ENCODE measurements at regions not wholly inside any gene's neighbourhood (a gene's known extent, or its start where the extent isn't known, plus 50 kb on each side); places are given as distances from the start of the nearest gene placed in this dataset.

DNA sequence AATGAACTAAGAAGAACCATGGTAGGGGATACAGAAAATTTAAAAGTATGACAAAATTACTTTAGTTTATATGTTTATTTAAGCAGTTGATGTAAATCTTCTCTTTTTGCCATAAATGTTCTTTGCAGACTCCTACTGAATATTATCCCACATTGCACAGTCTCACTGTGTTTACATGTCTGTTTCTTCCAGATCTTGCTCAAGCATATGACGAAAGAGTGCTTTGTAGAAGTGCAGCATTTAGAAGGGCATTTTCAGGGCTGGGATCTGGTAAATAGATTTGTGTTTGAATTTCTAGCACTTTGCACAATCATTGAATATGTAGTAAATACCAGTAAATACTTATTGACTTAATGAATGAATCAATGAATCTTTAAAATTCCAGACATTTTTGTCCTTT is 152.0 kb upstream of the EPHA7 start:
- Histone ChIP-seq H3K9me3 (no peaks in the 10 kb centered on the region), H3K4me3 (no peak overlapping the region), H3K27ac (no peak overlapping the region), H3K36me3 (no peaks in the 10 kb centered on the region), H3K27me3 (no peaks in the 10 kb centered on the region), H3K4me1 (ENCODE audit: insufficient read depth) (no peaks in the 10 kb centered on the region)
- 64 to 80% (median 70%) methylated on average over 1 of the region's 1 CpG for WGBS, 3 donors
- DNase-seq, result no peak
- intact Hi-C loops (cut with DNase I), result no loop called here
- no peak for TF ChIP-seq POLR2A (IDR thresholded peaks at IDR 0.05)
- TF ChIP-seq, protein P1, sequence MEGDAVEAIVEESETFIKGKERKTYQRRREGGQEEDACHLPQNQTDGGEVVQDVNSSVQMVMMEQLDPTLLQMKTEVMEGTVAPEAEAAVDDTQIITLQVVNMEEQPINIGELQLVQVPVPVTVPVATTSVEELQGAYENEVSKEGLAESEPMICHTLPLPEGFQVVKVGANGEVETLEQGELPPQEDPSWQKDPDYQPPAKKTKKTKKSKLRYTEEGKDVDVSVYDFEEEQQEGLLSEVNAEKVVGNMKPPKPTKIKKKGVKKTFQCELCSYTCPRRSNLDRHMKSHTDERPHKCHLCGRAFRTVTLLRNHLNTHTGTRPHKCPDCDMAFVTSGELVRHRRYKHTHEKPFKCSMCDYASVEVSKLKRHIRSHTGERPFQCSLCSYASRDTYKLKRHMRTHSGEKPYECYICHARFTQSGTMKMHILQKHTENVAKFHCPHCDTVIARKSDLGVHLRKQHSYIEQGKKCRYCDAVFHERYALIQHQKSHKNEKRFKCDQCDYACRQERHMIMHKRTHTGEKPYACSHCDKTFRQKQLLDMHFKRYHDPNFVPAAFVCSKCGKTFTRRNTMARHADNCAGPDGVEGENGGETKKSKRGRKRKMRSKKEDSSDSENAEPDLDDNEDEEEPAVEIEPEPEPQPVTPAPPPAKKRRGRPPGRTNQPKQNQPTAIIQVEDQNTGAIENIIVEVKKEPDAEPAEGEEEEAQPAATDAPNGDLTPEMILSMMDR (IDR thresholded peaks at IDR 0.05), result no peak
- TF ChIP-seq EP300 (IDR thresholded peaks at IDR 0.05), result no peak

DNA sequence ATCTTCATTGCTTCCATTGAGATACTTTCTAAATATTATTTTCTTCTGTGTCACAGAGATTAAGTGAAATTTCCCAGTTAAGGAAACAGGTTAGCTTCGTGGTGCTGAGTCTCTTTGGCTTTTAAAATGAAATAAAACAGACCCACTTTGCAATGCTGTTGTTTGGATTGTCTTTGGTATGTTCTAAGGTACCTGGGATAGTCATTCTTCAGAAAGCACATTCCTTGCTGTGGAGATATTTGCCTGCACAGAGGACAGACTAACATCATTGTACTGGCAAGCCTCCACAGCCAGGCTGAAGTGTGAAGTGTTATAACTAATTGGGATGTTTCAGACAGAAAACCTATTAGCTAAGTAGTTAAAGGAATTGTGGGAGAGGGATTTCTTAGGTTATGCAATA is 148.8 kb upstream of the EPHA7 start:
- TF ChIP-seq, protein P1 (IDR thresholded peaks at IDR 0.05), result no peak
- TF ChIP-seq POLR2A (IDR thresholded peaks at IDR 0.05), result no peak
- no peaks in the 10 kb centered on the region for H3K36me3 ChIP-seq
- intact Hi-C loops (cut with DNase I), result no loop called here
- no peak overlapping the region for H3K4me3 ChIP-seq
- H3K27me3 ChIP-seq, result no peaks in the 10 kb centered on the region
- no peak for DNase-seq
- no peak overlapping the region for H3K27ac ChIP-seq
- H3K4me1 ChIP-seq (ENCODE audit: insufficient read depth), result no peaks in the 10 kb centered on the region
- WGBS, 3 donors, result 47 to 57% (median 52%) methylated on average over 1 of the region's 1 CpG
- no peaks in the 10 kb centered on the region for H3K9me3 ChIP-seq

DNA sequence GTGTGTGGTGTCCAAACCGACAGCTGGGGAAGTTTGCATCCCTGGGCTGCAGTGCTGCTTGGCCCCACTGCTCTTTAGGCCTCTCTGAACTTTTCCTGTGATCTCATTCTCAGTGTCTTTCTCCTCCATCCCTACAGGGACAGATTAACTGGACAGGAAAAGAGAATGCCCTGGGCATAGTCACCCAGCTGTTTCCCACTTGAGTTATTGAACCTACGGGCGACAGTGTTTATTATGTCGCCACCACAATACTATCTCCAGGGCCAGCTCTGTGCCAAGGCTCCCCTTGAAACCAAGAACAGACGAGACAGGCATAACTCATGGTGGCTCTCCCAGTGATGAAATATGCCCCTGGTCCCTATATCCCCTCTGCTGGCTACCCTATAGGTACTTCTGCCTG is 147.8 kb upstream of the EPHA7 start:
- DNase-seq, result no peak
- no peaks in the 10 kb centered on the region for H3K9me3 ChIP-seq
- TF ChIP-seq, protein P1 (IDR thresholded peaks at IDR 0.05), result no peak
- TF ChIP-seq EP300 (IDR thresholded peaks at IDR 0.05), result no peak
- TF ChIP-seq POLR2A (IDR thresholded peaks at IDR 0.05), result no peak
- H3K36me3 ChIP-seq, result no peaks in the 10 kb centered on the region
- intact Hi-C loops (cut with DNase I), result no loop called here
- no peaks in the 10 kb centered on the region for H3K4me1 ChIP-seq (ENCODE audit: insufficient read depth)
- no peaks in the 10 kb centered on the region for H3K27me3 ChIP-seq
- no peak overlapping the region for H3K4me3 ChIP-seq
- H3K27ac ChIP-seq, result no peak overlapping the region
- 72 to 74% (median 73%) methylated on average over 5 of the region's 5 CpGs for WGBS, 3 donors

DNA sequence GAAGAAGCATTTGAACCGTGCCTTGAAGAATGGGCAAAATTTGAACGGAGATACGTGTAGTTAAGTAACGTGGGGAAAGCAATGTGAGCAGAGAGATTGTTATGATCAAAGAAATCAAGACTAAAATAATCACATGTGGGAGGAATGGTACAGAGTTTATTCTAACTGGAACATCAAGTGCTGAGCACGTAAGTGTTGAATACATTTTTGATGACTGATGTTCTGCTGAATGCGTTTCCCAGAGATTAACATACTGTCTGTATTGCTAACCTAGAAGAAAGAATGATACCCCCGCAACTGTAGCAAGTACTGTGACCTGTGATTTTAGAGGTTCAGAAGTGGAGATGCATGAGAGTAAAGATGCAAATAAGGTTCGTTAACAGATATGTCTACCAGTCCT is 146.9 kb upstream of the EPHA7 start:
- no peaks in the 10 kb centered on the region for H3K9me3 ChIP-seq
- no peak overlapping the region for H3K27ac ChIP-seq
- 84 to 90% (median 88%) methylated on average over 8 of the region's 8 CpGs for WGBS, 3 donors
- no peaks in the 10 kb centered on the region for H3K27me3 ChIP-seq
- H3K4me3 ChIP-seq, result no peak overlapping the region
- intact Hi-C loops (cut with DNase I), result no loop called here
- H3K4me1 ChIP-seq (ENCODE audit: insufficient read depth), result no peaks in the 10 kb centered on the region
- H3K36me3 ChIP-seq, result no peaks in the 10 kb centered on the region
- TF ChIP-seq EP300 (IDR thresholded peaks at IDR 0.05) (no peak), POLR2A (IDR thresholded peaks at IDR 0.05) (no peak)
- TF ChIP-seq, protein P1 (IDR thresholded peaks at IDR 0.05), result no peak
- no peak for DNase-seq

DNA sequence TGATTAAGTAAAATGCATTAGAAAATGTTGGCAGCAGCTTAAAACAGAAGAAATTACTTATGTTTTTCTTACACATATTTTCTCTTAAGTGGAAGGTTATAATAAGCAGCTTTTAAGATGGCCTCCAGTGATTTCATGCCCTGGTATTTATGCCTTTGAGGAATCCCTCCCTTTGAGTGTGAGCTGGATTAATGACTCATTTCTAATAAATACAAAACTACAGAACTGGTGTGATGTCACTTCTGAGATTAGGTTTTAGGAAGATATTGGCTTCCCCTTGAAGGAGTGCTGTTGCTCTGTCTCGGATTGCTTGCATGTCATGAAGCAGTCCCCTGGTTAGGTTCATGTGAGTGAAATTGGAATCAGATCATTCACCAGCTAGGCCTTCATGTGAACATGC is 143.2 kb upstream of the EPHA7 start:
- Histone ChIP-seq H3K4me3 (no peak overlapping the region), H3K9me3 (no peaks in the 10 kb centered on the region), H3K27me3 (no peaks in the 10 kb centered on the region), H3K4me1 (ENCODE audit: insufficient read depth) (no peaks in the 10 kb centered on the region), H3K27ac (no peak overlapping the region), H3K36me3 (no peaks in the 10 kb centered on the region)
- 67 to 76% (median 69%) methylated on average over 1 of the region's 1 CpG for WGBS, 3 donors
- TF ChIP-seq EP300 (IDR thresholded peaks at IDR 0.05) (no peak), POLR2A (IDR thresholded peaks at IDR 0.05) (no peak)
- TF ChIP-seq, protein P1 (IDR thresholded peaks at IDR 0.05), result no peak
- intact Hi-C loops (cut with DNase I), result no loop called here
- DNase-seq, result no peak

Measured in ovary (tissue), 7 donors.